ENCODE measurements at regions not wholly inside any gene's neighbourhood (a gene's known extent, or its start where the extent isn't known, plus 50 kb on each side); places are given as distances from the start of the nearest gene placed in this dataset.

DNA sequence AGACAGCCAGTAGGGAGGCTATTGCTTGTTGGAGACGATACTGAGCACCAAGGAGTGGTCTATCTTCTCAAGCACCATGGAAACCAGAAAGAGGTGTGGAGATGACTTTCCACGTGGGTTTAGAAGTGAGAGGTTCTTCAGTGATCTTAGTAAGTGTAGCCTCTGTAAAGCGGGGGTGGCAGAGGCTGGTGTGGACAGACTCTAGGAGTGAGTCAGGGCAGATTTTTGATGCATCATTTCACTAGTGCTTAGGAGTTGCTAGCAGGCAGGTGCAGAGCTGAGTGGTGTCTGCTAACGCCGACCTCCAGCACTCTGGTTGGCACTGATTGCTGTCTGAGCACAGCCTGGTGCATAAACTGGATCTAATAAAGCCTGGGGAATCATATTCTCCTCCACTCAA is 78.4 kb upstream of the ADO start:
- no peak overlapping the region for H3K4me3 ChIP-seq
- no peak overlapping the region for H2AFZ ChIP-seq
- H3K36me3 ChIP-seq (ENCODE audit: low read depth), result no peaks in the 10 kb centered on the region
- no peaks in the 10 kb centered on the region for H3K9me2 ChIP-seq (ENCODE audit: insufficient read depth)
- H3K79me2 ChIP-seq (ENCODE audit: insufficient read depth), result no peaks in the 10 kb centered on the region
- no peak overlapping the region for H3K9ac ChIP-seq
- H3K4me2 ChIP-seq (ENCODE audit: unreplicated experiment), result no peak overlapping the region
- H3K9me3 ChIP-seq (ENCODE audit: low read depth), result no peaks in the 10 kb centered on the region
- DNase-seq, result no peak
- peaks cover 67% of the 10 kb centered on the region for H3K27me3 ChIP-seq (replicated peaks; ENCODE audit: insufficient read depth)
- no peak overlapping the region for H3K27ac ChIP-seq
- in situ Hi-C loops (cut with MboI), result no loop called here
- H3K4me1 ChIP-seq (ENCODE audit: insufficient read depth), result no peaks in the 10 kb centered on the region
- TF ChIP-seq EZH2 (IDR thresholded peaks at IDR 0.05; ENCODE audit: insufficient read depth, poor library complexity, severe bottlenecking) (no peak), EZH2phosphoT487 (IDR thresholded peaks at IDR 0.05; ENCODE audit: insufficient read depth, low read depth) (no peak)
- H4K20me1 ChIP-seq (ENCODE audit: insufficient read depth), result no peaks in the 10 kb centered on the region
- no peaks in the 10 kb centered on the region for H3F3A ChIP-seq (ENCODE audit: insufficient read depth)
- WGBS, 2 experiments (ENCODE audit: low coverage in 1 of 2, low lambda C conversion rate in 2 of 2, missing lambda C conversion rate in 2 of 2), result 68 to 72% methylated on average over 5 of the region's 5 CpGs

DNA sequence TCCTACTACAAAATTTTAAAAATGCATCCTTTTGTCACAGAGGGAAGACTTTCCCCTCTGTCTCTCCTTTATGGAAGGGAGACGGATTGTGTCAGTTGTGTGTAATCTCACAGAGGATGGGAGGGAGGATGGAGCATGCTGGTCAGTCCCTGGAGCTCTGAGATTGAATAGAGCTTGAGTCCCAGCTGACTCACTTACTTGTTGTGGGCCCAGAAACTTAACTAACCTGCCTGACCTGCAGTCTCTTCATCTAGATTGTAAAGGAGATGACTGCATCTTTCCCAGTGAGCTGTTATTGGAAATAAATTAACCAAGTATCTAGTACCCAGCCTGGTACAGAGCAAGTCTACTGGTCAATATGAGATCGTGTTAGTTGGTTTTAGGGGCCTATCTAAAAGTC is 77.9 kb upstream of the ADO start:
- TF ChIP-seq EZH2phosphoT487 (IDR thresholded peaks at IDR 0.05; ENCODE audit: insufficient read depth, low read depth) (no peak), EZH2 (IDR thresholded peaks at IDR 0.05; ENCODE audit: insufficient read depth, poor library complexity, severe bottlenecking) (no peak)
- no peaks in the 10 kb centered on the region for H3F3A ChIP-seq (ENCODE audit: insufficient read depth)
- in situ Hi-C loops (cut with MboI), result no loop called here
- H3K9ac ChIP-seq, result no peak overlapping the region
- no peaks in the 10 kb centered on the region for H3K9me3 ChIP-seq (ENCODE audit: low read depth)
- no peaks in the 10 kb centered on the region for H4K20me1 ChIP-seq (ENCODE audit: insufficient read depth)
- 51 to 61% methylated on average over 2 of the region's 2 CpGs for WGBS, 2 experiments (ENCODE audit: low coverage in 1 of 2, low lambda C conversion rate in 2 of 2, missing lambda C conversion rate in 2 of 2)
- H3K4me1 ChIP-seq (ENCODE audit: insufficient read depth), result no peaks in the 10 kb centered on the region
- no peak overlapping the region for H3K4me3 ChIP-seq
- no peak overlapping the region for H3K4me2 ChIP-seq (ENCODE audit: unreplicated experiment)
- no peak for DNase-seq
- no peaks in the 10 kb centered on the region for H3K36me3 ChIP-seq (ENCODE audit: low read depth)
- H3K27me3 ChIP-seq (replicated peaks; ENCODE audit: insufficient read depth), result peaks cover 62% of the 10 kb centered on the region
- no peak overlapping the region for H2AFZ ChIP-seq
- H3K79me2 ChIP-seq (ENCODE audit: insufficient read depth), result no peaks in the 10 kb centered on the region
- no peaks in the 10 kb centered on the region for H3K9me2 ChIP-seq (ENCODE audit: insufficient read depth)
- H3K27ac ChIP-seq, result no peak overlapping the region

DNA sequence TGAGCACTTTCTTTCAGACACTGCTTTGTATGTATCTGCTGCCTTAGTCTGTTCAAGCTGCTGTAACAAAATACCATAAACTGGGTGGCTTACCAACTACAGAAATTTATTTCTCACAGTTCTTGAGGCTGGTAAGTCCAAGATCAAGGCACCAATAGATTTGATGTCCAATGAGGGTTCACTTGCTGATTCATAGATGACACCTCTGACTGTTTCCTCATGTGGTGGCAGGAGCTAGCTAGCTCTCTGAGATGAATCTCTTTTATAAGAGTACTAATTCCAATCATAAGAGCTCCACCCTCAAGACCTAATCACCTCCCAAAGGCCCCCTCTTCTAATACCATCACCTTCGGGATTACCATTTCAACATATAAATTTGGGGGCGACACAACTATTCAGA is 76.6 kb upstream of the ADO start:
- Histone ChIP-seq H3K27ac (no peak overlapping the region), H3K4me1 (ENCODE audit: insufficient read depth) (peaks cover 4% of the 10 kb centered on the region), H3K79me2 (ENCODE audit: insufficient read depth) (no peaks in the 10 kb centered on the region), H3K9me2 (ENCODE audit: insufficient read depth) (no peaks in the 10 kb centered on the region), H3K36me3 (ENCODE audit: low read depth) (no peaks in the 10 kb centered on the region), H3K9ac (no peak overlapping the region), H4K20me1 (ENCODE audit: insufficient read depth) (no peaks in the 10 kb centered on the region), H3K4me3 (no peak overlapping the region), H3K27me3 (replicated peaks; ENCODE audit: insufficient read depth) (peaks cover 49% of the 10 kb centered on the region), H2AFZ (no peak overlapping the region), H3K9me3 (ENCODE audit: low read depth) (no peaks in the 10 kb centered on the region), H3F3A (ENCODE audit: insufficient read depth) (no peaks in the 10 kb centered on the region), H3K4me2 (ENCODE audit: unreplicated experiment) (no peak overlapping the region)
- no peak for DNase-seq
- WGBS, 2 experiments (ENCODE audit: low coverage in 1 of 2, low lambda C conversion rate in 2 of 2, missing lambda C conversion rate in 2 of 2), result 77 to 82% methylated on average over 2 of the region's 2 CpGs
- in situ Hi-C loops (cut with MboI), result no loop called here
- TF ChIP-seq EZH2 (IDR thresholded peaks at IDR 0.05; ENCODE audit: insufficient read depth, poor library complexity, severe bottlenecking), result no peak
- no peak for TF ChIP-seq EZH2phosphoT487 (IDR thresholded peaks at IDR 0.05; ENCODE audit: insufficient read depth, low read depth)

GRCh38 chr10:62728479-62728878 is 76.0 kb upstream of the ADO start:
- no peaks in the 10 kb centered on the region for H3K9me2 ChIP-seq (ENCODE audit: insufficient read depth)
- no peak overlapping the region for H3K4me3 ChIP-seq
- H3K27ac ChIP-seq, result no peak overlapping the region
- H3K9me3 ChIP-seq (ENCODE audit: low read depth), result no peaks in the 10 kb centered on the region
- no peaks in the 10 kb centered on the region for H3K79me2 ChIP-seq (ENCODE audit: insufficient read depth)
- in situ Hi-C loops (cut with MboI), result no loop called here
- no peak overlapping the region for H2AFZ ChIP-seq
- peak; percentile 37 for DNase-seq
- H4K20me1 ChIP-seq (ENCODE audit: insufficient read depth), result no peaks in the 10 kb centered on the region
- peaks cover 9% of the 10 kb centered on the region for H3K4me1 ChIP-seq (ENCODE audit: insufficient read depth)
- no peaks in the 10 kb centered on the region for H3K36me3 ChIP-seq (ENCODE audit: low read depth)
- H3K27me3 ChIP-seq (replicated peaks; ENCODE audit: insufficient read depth), result peaks cover 43% of the 10 kb centered on the region
- no peak overlapping the region for H3K9ac ChIP-seq
- H3F3A ChIP-seq (ENCODE audit: insufficient read depth), result no peaks in the 10 kb centered on the region
- TF ChIP-seq EZH2phosphoT487 (IDR thresholded peaks at IDR 0.05; ENCODE audit: insufficient read depth, low read depth) (no peak), EZH2 (IDR thresholded peaks at IDR 0.05; ENCODE audit: insufficient read depth, poor library complexity, severe bottlenecking) (no peak)
- no peak overlapping the region for H3K4me2 ChIP-seq (ENCODE audit: unreplicated experiment)
- WGBS, 2 experiments (ENCODE audit: low coverage in 1 of 2, low lambda C conversion rate in 2 of 2, missing lambda C conversion rate in 2 of 2), result 6 to 8% methylated on average over 1 of the region's 1 CpG

All from GM23248 (cell line).